IMR-90 (cell line): ENCODE measurements at regions not wholly inside any gene's neighbourhood (a gene's known extent, or its start where the extent isn't known, plus 50 kb on each side); places are given as distances from the start of the nearest gene placed in this dataset.

Source experiments
- ATAC-seq: fragments of 200-7000 bp; cut with Tn5 transposase; 2 replicates; pipeline ENCODE4 v1.9.1; 2020; ENCODE audit warnings: low read depth, mild to moderate bottlenecking, moderate library complexity
- BruUV-seq: library from RNA; stranded (reverse); fragments of 400-500 nt; replicated peaks from 2 replicates; lab custom pipeline; 2021; lab: Mats Ljungman, UMichigan
- CTCF ChIA-PET: fragments of 300-600 bp; formaldehyde crosslinking; extraction: SDS; loops from one replicate; lab custom pipeline; 2021; ENCODE audit warnings: antibody characterized with exemption; lab: Yijun Ruan, JAX
- POLR2A ChIA-PET: fragments of 300-600 bp; sonication (Branson Sonifier 250); formaldehyde crosslinking; loops from one replicate; lab custom pipeline; 2022; ENCODE audit warnings: antibody characterized with exemption; ENCODE audit not compliant: unreplicated experiment; lab: Charles Lee
- DNase-seq: peaks from one replicate; pipeline ENCODE4 v3.0.0; 2013
- H2AFZ ChIP-seq: replicated peaks from 2 replicates; pipeline ENCODE3; 2013; ENCODE audit warnings: low read length, mild to moderate bottlenecking; ENCODE audit not compliant: poor library complexity
- H2AK5ac ChIP-seq: 2 replicates; pipeline ENCODE4 v1.6.1; 2013; ENCODE audit warnings: low read depth, low read length, inconsistent platforms
- H2AK9ac ChIP-seq: replicated peaks from 2 replicates; pipeline ENCODE3; 2013; ENCODE audit warnings: mild to moderate bottlenecking, low read depth, low read length, moderate library complexity; ENCODE audit not compliant: poor library complexity
- H2BK120ac ChIP-seq: 2 replicates; pipeline ENCODE4 v1.6.1; 2013; ENCODE audit warnings: low read depth, low read length, inconsistent platforms
- H2BK15ac ChIP-seq: 3 replicates; pipeline ENCODE4 v1.6.1; 2013; ENCODE audit warnings: low read depth, low read length, inconsistent platforms
- H2BK20ac ChIP-seq: 2 replicates; pipeline ENCODE4 v1.6.1; 2013; ENCODE audit warnings: low read depth, mild to moderate bottlenecking, inconsistent platforms, low read length, moderate library complexity
- H2BK5ac ChIP-seq: 2 replicates; pipeline ENCODE4 v1.6.1; 2013; ENCODE audit warnings: mild to moderate bottlenecking, low read depth, low read length, inconsistent platforms; ENCODE audit not compliant: poor library complexity, severe bottlenecking
- H3K14ac ChIP-seq: replicated peaks from 2 replicates; pipeline ENCODE4 v1.6.1; 2013; ENCODE audit warnings: low read depth, low read length, inconsistent platforms
- H3K18ac ChIP-seq: 2 replicates; pipeline ENCODE4 v1.6.1; 2013; ENCODE audit warnings: low read depth, low read length, control low read depth
- H3K23ac ChIP-seq: 2 replicates; pipeline ENCODE4 v1.6.1; 2013; ENCODE audit warnings: low read depth, low read length, inconsistent platforms
- H3K27ac ChIP-seq: 2 replicates; pipeline ENCODE4 v1.5.1; 2013; ENCODE audit warnings: mild to moderate bottlenecking, control low read depth, low read length; ENCODE audit not compliant: insufficient read depth
- H3K27me3 ChIP-seq: 2 replicates; pipeline ENCODE4 v1.6.1; 2013; ENCODE audit warnings: low read length; ENCODE audit not compliant: control insufficient read depth, insufficient read depth
- H3K36me3 ChIP-seq: 2 replicates; pipeline ENCODE4 v1.6.1; 2013; ENCODE audit warnings: low read length, mixed read lengths; ENCODE audit not compliant: control insufficient read depth, insufficient read depth
- H3K4ac ChIP-seq: 2 replicates; pipeline ENCODE4 v1.6.1; 2013; ENCODE audit warnings: low read depth, low read length, inconsistent platforms
- H3K4me1 ChIP-seq: 2 replicates; pipeline ENCODE4 v1.6.1; 2013; ENCODE audit warnings: low read length, mixed read lengths; ENCODE audit not compliant: control insufficient read depth, insufficient read depth
- H3K4me2 ChIP-seq: 2 replicates; pipeline ENCODE4 v1.6.1; 2013; ENCODE audit warnings: low read depth, mild to moderate bottlenecking, control low read depth, low read length, moderate library complexity
- H3K4me3 ChIP-seq: 2 replicates; pipeline ENCODE4 v1.5.1; 2013; ENCODE audit warnings: low read depth, mild to moderate bottlenecking, control low read depth, low read length, moderate library complexity; ENCODE audit not compliant: insufficient read depth
- H3K56ac ChIP-seq: 2 replicates; pipeline ENCODE4 v1.6.1; 2013; ENCODE audit warnings: low read length, inconsistent platforms; ENCODE audit not compliant: insufficient read depth; ENCODE audit errors: extremely low read depth
- H3K79me1 ChIP-seq, 2 experiments: 2 replicates each; pipeline ENCODE4 v1.6.1; 2013; ENCODE audit warnings: low read length in 2 of 2, inconsistent platforms in 1 of 2, low read depth in 1 of 2
- H3K9ac ChIP-seq: 2 replicates; pipeline ENCODE4 v1.6.1; 2013; ENCODE audit warnings: low read depth, low read length, control low read depth
- H3K9me1 ChIP-seq: 2 replicates; pipeline ENCODE4 v1.6.1; 2013; ENCODE audit warnings: low read length, inconsistent platforms; ENCODE audit not compliant: insufficient read depth
- H3K9me3 ChIP-seq: 2 replicates; pipeline ENCODE4 v1.6.1; 2013; ENCODE audit warnings: low read length; ENCODE audit not compliant: control insufficient read depth, insufficient read depth
- H4K20me1 ChIP-seq: 2 replicates; pipeline ENCODE4 v1.6.1; 2013; ENCODE audit warnings: low read length, inconsistent platforms; ENCODE audit not compliant: insufficient read depth
- H4K5ac ChIP-seq: 2 replicates; pipeline ENCODE4 v1.6.1; 2013; ENCODE audit warnings: mild to moderate bottlenecking, low read depth, low read length, control low read depth
- H4K8ac ChIP-seq, 2 experiments: 2 replicates each; pipeline ENCODE4 v1.6.1; 2013; ENCODE audit warnings: low read depth in 2 of 2, low read length in 2 of 2, control low read depth in 1 of 2, inconsistent platforms in 1 of 2
- H4K91ac ChIP-seq: 2 replicates; pipeline ENCODE4 v1.6.1; 2013; ENCODE audit warnings: low read depth, low read length, inconsistent platforms; ENCODE audit not compliant: insufficient read depth
- BHLHE40 ChIP-seq: fragments of 150-350 bp; IDR thresholded peaks from 2 replicates; pipeline ENCODE4 v1.6.1; 2016; ENCODE audit warnings: mild to moderate bottlenecking, low read depth, low read length
- CHD1 ChIP-seq: IDR thresholded peaks from 2 replicates; pipeline ENCODE4 v1.6.1; 2012; ENCODE audit warnings: low read depth, low read length, improper control_type of control experiment
- MAFK ChIP-seq: IDR thresholded peaks from 2 replicates; pipeline ENCODE4 v1.6.1; 2012; ENCODE audit warnings: low read depth, low read length, improper control_type of control experiment
- MAZ ChIP-seq: IDR thresholded peaks from 2 replicates; pipeline ENCODE4 v1.6.1; 2012; ENCODE audit warnings: low read depth, mild to moderate bottlenecking, low read length, improper control_type of control experiment, moderate library complexity, borderline replicate concordance
- RCOR1 ChIP-seq: IDR thresholded peaks from 2 replicates; pipeline ENCODE4 v1.6.1; 2012; ENCODE audit warnings: mild to moderate bottlenecking, low read length, improper control_type of control experiment; ENCODE audit not compliant: insufficient replicate concordance
- RFX5 ChIP-seq: IDR thresholded peaks from 2 replicates; pipeline ENCODE4 v1.8.0; 2012; ENCODE audit warnings: low read depth, mild to moderate bottlenecking, low read length, moderate library complexity
- SMC3 ChIP-seq: fragments of 150-350 bp; IDR thresholded peaks from 2 replicates; pipeline ENCODE4 v1.6.1; 2016; ENCODE audit warnings: low read depth, mild to moderate bottlenecking, antibody characterized with exemption, low read length, moderate library complexity
- WGBS, 2 experiments: methylation state at CpG; one replicate each; pipeline versions ENCODE4 v1.1.5 to v1.1.7; 2013; ENCODE audit warnings: missing lambda C conversion rate in 2 of 2; ENCODE audit not compliant: insufficient read length in 1 of 2; ENCODE audit errors: extremely low coverage in 2 of 2; 5-methylcytosine and 5-hydroxymethylcytosine counted together
- dilution Hi-C: fragments of 300-500 bp; cut with HindIII; formaldehyde crosslinking; loops from one replicate; pipeline ENCODE4 v1.14.3; 2018; ENCODE audit warnings: low sequenced_read_pairs; ENCODE audit not compliant: unreplicated experiment
- in situ Hi-C: fragments of 300-500 bp; cut with MboI; formaldehyde crosslinking; loops from 3 replicates; pipeline ENCODE4 v1.14.3; 2019; ENCODE audit warnings: low sequenced_read_pairs, inconsistent platforms, mixed read lengths
- intact Hi-C: fragments of 100-400 bp; cut with micrococcal nuclease; formaldehyde crosslinking; loops from 2 replicates; pipeline ENCODE4 v1.10.0; 2022

DNA sequence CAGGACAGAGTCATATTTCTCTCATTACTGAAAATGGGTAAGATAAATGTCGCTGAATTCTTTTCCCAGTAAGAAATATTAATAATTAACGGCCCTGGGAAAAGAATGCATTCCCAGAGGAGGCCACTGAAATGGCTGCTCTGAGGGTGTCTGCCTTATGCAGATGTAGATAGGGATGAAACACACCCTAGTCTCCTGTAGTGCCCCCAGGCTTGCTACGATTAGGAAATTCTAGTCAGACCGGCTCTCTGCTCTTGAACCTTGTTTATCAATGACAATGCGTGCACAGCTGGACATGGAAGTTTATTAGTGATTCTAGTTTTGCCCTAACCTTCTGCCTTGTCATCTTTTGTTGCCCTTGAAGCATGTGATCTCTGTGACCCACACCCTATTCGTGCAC lies 291.1 kb downstream of the ZNF248 start:
- Histone ChIP-seq H2AK5ac (no peak overlapping the region), H2AFZ (no peak overlapping the region), H3K4me1 (no peaks in the 10 kb centered on the region), H3K4me2 (no peak overlapping the region), H3K9me1 (no peaks in the 10 kb centered on the region), H2BK20ac (no peak overlapping the region), H3K14ac (no peak overlapping the region), H3K4me3 (no peak overlapping the region), H2AK9ac (no peak overlapping the region), H3K56ac (no peak overlapping the region), H3K79me1 (no peaks in the 10 kb centered on the region), H2BK15ac (no peak overlapping the region), H3K9ac (no peak overlapping the region), H4K20me1 (no peaks in the 10 kb centered on the region), H3K9me3 (peaks cover 6% of the 10 kb centered on the region; the same call in 1 of the 2 replicates), H3K18ac (no peak overlapping the region), H4K5ac (no peak overlapping the region), H3K23ac (no peak overlapping the region), H2BK5ac (no peak overlapping the region), H3K4ac (no peak overlapping the region), H3K36me3 (no peaks in the 10 kb centered on the region), H2BK120ac (no peak overlapping the region), H4K91ac (no peak overlapping the region), H4K8ac (no peak overlapping the region), H3K27ac (no peak overlapping the region), H3K27me3 (no peaks in the 10 kb centered on the region)
- TF ChIP-seq RCOR1, result no peak
- no peak for TF ChIP-seq CHD1
- no peak for TF ChIP-seq SMC3
- no peak for TF ChIP-seq MAZ
- TF ChIP-seq BHLHE40, result no peak
- no peak for TF ChIP-seq RFX5
- TF ChIP-seq MAFK, result no peak
- no peak for DNase-seq
- 0% methylated on average over 1 of the region's 6 CpGs; no CpG with 5 or more reads in 1 of the 2 experiments for WGBS, 2 experiments
- dilution Hi-C loops (no loop called here), intact Hi-C loops (loop anchor here (5.0 kb wide), 1 partner anchor 54 kb away; no protein-coding TSS in a partner anchor), in situ Hi-C loops (no loop called here)
- ATAC-seq, result no peak
- ChIA-PET CTCF (no interaction called here), POLR2A (no interaction called here)
- no TSS peak for BruUV-seq
